NCI-H1092 (cell line): ENCODE measurements at regions not wholly inside any gene's neighbourhood (a gene's known extent, or its start where the extent isn't known, plus 50 kb on each side); places are given as distances from the start of the nearest gene placed in this dataset.

Source experiments
- DNase-seq: peaks from one replicate; lab custom pipeline; 2025; lab: John Stamatoyannopoulos, UW

- no peak for DNase-seq
These were observed 155.6 kb downstream of the PCDH7 start for GRCh38 chr4:30875658-30876269.

GRCh38 chr4:30879855-30880598 lies 159.9 kb downstream of the PCDH7 start:
- DNase-seq = no peak

- no peak for DNase-seq
These were observed 161.8 kb downstream of the PCDH7 start for GRCh38 chr4:30881985-30882384.

GRCh38 chr4:30882443-30882842 lies 162.3 kb downstream of the PCDH7 start:
- no peak for DNase-seq

GRCh38 chr4:30882995-30883675 lies 163.0 kb downstream of the PCDH7 start:
- no peak for DNase-seq

GRCh38 chr4:30901461-30902451 lies 181.6 kb downstream of the PCDH7 start:
- DNase-seq = no peak

- no peak for DNase-seq
These were observed 183.5 kb downstream of the PCDH7 start for GRCh38 chr4:30903502-30904214.

- no peak for DNase-seq
These were observed 184.0 kb downstream of the PCDH7 start for GRCh38 chr4:30904215-30904555.

- no peak for DNase-seq
These were observed 184.4 kb downstream of the PCDH7 start for GRCh38 chr4:30904588-30904987.

- no peak for DNase-seq
These were observed 192.0 kb downstream of the PCDH7 start for GRCh38 chr4:30912098-30912714.

- DNase-seq = no peak
These were observed 196.4 kb downstream of the PCDH7 start for GRCh38 chr4:30916337-30917274.

- DNase-seq = no peak
These were observed 197.8 kb downstream of the PCDH7 start for GRCh38 chr4:30917946-30918345.

- no peak for DNase-seq
These were observed 199.3 kb downstream of the PCDH7 start for GRCh38 chr4:30919458-30919857.

- DNase-seq = no peak
These were observed 199.9 kb downstream of the PCDH7 start for GRCh38 chr4:30920043-30920442.

GRCh38 chr4:30922625-30923024 lies 202.5 kb downstream of the PCDH7 start:
- DNase-seq = no peak

- no peak for DNase-seq
These were observed 204.3 kb downstream of the PCDH7 start for GRCh38 chr4:30924495-30924894.

GRCh38 chr4:30929649-30930048 lies 209.5 kb downstream of the PCDH7 start:
- no peak for DNase-seq

- no peak for DNase-seq
These were observed 210.1 kb downstream of the PCDH7 start for GRCh38 chr4:30930276-30930675.

GRCh38 chr4:30932581-30932980 lies 212.4 kb downstream of the PCDH7 start:
- no peak for DNase-seq

- DNase-seq = no peak
These were observed 218.9 kb downstream of the PCDH7 start for GRCh38 chr4:30939069-30939468.
